ENCODE measurements at regions not wholly inside any gene's neighbourhood (a gene's known extent, or its start where the extent isn't known, plus 50 kb on each side); places are given as distances from the start of the nearest gene placed in this dataset.

DNA sequence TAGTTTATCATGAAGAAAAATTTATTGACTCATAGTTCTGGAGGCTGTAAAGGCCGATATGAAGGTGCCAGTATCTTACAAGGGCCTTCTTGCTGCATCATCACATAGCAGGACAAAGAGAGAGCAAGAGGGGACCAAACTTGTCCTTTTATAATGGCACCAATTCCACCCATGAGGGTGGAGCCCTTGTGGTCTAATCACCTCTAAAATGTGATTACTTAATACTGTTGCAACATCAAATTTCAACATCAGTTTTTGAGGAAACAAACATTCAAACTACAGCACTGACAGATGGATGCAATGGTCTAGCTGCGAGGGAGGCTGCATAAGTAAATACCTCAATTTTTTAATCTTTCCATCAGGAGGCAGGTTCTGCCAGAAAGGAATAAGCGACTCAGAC is 76.7 kb upstream of the LAMA2 start:
- DNase-seq (ENCODE audit: low spot score): no peak
- no peak for TF ChIP-seq CTCF (IDR thresholded peaks at IDR 0.05; ENCODE audit: extremely low read depth, insufficient read depth, missing control alignments)
- in situ Hi-C loops (cut with MboI; ENCODE audit: low pct_unique_long_range_greater_than_20kb, low sequenced_read_pairs, unreplicated experiment): no loop called here

- DNase-seq (ENCODE audit: low spot score): no peak
- TF ChIP-seq CTCF (IDR thresholded peaks at IDR 0.05; ENCODE audit: extremely low read depth, insufficient read depth, missing control alignments): no peak
- in situ Hi-C loops (cut with MboI; ENCODE audit: low pct_unique_long_range_greater_than_20kb, low sequenced_read_pairs, unreplicated experiment): no loop called here
Observed at GRCh38 chr6:128803911-128804310, 79.0 kb upstream of the LAMA2 start.

- in situ Hi-C loops (cut with MboI; ENCODE audit: low pct_unique_long_range_greater_than_20kb, low sequenced_read_pairs, unreplicated experiment): no loop called here
- no peak for DNase-seq (ENCODE audit: low spot score)
- no peak for TF ChIP-seq CTCF (IDR thresholded peaks at IDR 0.05; ENCODE audit: extremely low read depth, insufficient read depth, missing control alignments)
Observed at GRCh38 chr6:128801621-128802020, 81.3 kb upstream of the LAMA2 start.

GRCh38 chr6:128784266-128784665 is 98.7 kb upstream of the LAMA2 start:
- DNase-seq (ENCODE audit: low spot score): no peak
- TF ChIP-seq CTCF (IDR thresholded peaks at IDR 0.05; ENCODE audit: extremely low read depth, insufficient read depth, missing control alignments): no peak
- in situ Hi-C loops (cut with MboI; ENCODE audit: low pct_unique_long_range_greater_than_20kb, low sequenced_read_pairs, unreplicated experiment): no loop called here

DNA sequence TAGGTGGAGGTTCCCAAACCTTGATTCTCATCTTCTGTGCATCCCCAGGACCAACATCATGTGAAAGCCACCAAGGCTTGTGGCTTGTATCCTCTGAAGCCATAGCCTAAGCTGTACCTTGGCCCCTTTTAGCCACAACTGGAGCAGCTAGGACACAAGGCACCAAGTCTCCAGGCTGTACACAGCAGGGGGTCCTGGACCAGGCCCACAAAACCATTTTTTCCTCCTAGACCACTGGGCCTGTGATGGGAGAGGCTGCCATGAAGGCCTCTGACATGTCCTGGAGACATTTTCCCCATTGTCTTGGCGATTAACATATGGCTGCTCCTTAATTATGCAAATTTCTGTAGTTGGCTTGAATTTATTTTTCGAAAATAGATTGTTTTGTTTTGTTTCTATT is 114.8 kb upstream of the LAMA2 start:
- in situ Hi-C loops (cut with MboI; ENCODE audit: low pct_unique_long_range_greater_than_20kb, low sequenced_read_pairs, unreplicated experiment): no loop called here
- TF ChIP-seq CTCF (IDR thresholded peaks at IDR 0.05; ENCODE audit: extremely low read depth, insufficient read depth, missing control alignments): no peak

DNA sequence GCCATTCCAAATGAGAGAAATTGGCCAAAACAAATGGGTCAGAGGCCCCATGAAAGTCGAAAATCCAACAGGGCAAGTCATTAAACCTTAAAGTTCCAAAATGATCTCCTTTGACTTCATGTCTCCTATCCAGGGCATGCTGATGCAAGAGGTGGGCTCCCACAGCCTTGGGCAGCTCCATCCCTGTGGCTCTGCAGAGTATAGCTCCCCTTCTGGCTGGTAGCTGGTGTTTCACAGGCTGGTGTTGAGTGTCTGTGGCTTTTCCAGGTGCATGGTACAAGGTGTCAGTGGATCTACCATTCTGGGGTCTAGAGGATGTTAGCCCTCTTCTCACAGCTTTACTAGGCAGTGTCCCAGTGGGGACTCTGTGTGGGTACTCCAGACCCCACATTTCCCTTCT is 115.2 kb upstream of the LAMA2 start:
- no peak for TF ChIP-seq CTCF (IDR thresholded peaks at IDR 0.05; ENCODE audit: extremely low read depth, insufficient read depth, missing control alignments)
- in situ Hi-C loops (cut with MboI; ENCODE audit: low pct_unique_long_range_greater_than_20kb, low sequenced_read_pairs, unreplicated experiment): no loop called here
- no peak for DNase-seq (ENCODE audit: low spot score)

More for the DNA sequence above, 114.8 kb upstream of the LAMA2 start:
- DNase-seq (ENCODE audit: low spot score): no peak

GRCh38 chr6:128767150-128767549 is 115.8 kb upstream of the LAMA2 start:
- in situ Hi-C loops (cut with MboI; ENCODE audit: low pct_unique_long_range_greater_than_20kb, low sequenced_read_pairs, unreplicated experiment): no loop called here
- no peak for TF ChIP-seq CTCF (IDR thresholded peaks at IDR 0.05; ENCODE audit: extremely low read depth, insufficient read depth, missing control alignments)

More at GRCh38 chr6:128767150-128767549, 115.8 kb upstream of the LAMA2 start:
- DNase-seq (ENCODE audit: low spot score): no peak
